Activated CD4-positive, alpha-beta T cell treated with anti-CD3 and anti-CD28 coated beads, Interleukin-2, amount 50 U/mL, for 48 hours (primary cell): ENCODE measurements at regions not wholly inside any gene's neighbourhood (a gene's known extent, or its start where the extent isn't known, plus 50 kb on each side); places are given as distances from the start of the nearest gene placed in this dataset.
"Not testable (repeated sequence)": the region's sequence is repeated elsewhere in the genome, so short reads cannot be mapped to it uniquely, and the experiment has no call there.

Experiments used
- DNase-seq, 2 experiments: peaks; one replicate each; pipeline ENCODE4 v3.0.0-alpha.2; 2020

GRCh38 chr18:42334931-42335330 is 379.9 kb downstream of the PIK3C3 start:
- DNase-seq = no peak

GRCh38 chr18:42336139-42336538 is 381.1 kb downstream of the PIK3C3 start:
- DNase-seq = no peak

GRCh38 chr18:42337337-42337736 is 382.3 kb downstream of the PIK3C3 start:
- not testable (repeated sequence) for DNase-seq

- DNase-seq = no peak
Measured at GRCh38 chr18:42338683-42339082, 383.6 kb downstream of the PIK3C3 start.

- no peak for DNase-seq
Measured at GRCh38 chr18:42339372-42339771, 384.3 kb downstream of the PIK3C3 start.

- no peak for DNase-seq
Measured at GRCh38 chr18:42340423-42341009, 385.5 kb downstream of the PIK3C3 start.

GRCh38 chr18:42341423-42341822 is 386.4 kb downstream of the PIK3C3 start:
- DNase-seq = no peak

GRCh38 chr18:42348722-42349121 is 393.7 kb downstream of the PIK3C3 start:
- DNase-seq = no peak

- no peak for DNase-seq
Measured at GRCh38 chr18:42351455-42351854, 396.4 kb downstream of the PIK3C3 start.

GRCh38 chr18:42360716-42361115 is 405.7 kb downstream of the PIK3C3 start:
- DNase-seq = no peak

GRCh38 chr18:42363446-42364441 is 408.7 kb downstream of the PIK3C3 start:
- no peak for DNase-seq

GRCh38 chr18:42364766-42365165 is 409.7 kb downstream of the PIK3C3 start:
- DNase-seq = no peak

GRCh38 chr18:42365591-42365990 is 410.6 kb downstream of the PIK3C3 start:
- DNase-seq = no peak

- DNase-seq = no peak
Measured at GRCh38 chr18:42373584-42373983, 418.6 kb downstream of the PIK3C3 start.

- DNase-seq = no peak
Measured at GRCh38 chr18:42374961-42375360, 419.9 kb downstream of the PIK3C3 start.

- not testable (repeated sequence) for DNase-seq
Measured at GRCh38 chr18:42378854-42379253, 423.8 kb downstream of the PIK3C3 start.

- DNase-seq = not testable (repeated sequence)
Measured at GRCh38 chr18:42381236-42381635, 426.2 kb downstream of the PIK3C3 start.

- no peak for DNase-seq
Measured at GRCh38 chr18:42392416-42392815, 437.4 kb downstream of the PIK3C3 start.

GRCh38 chr18:42392926-42393325 is 437.9 kb downstream of the PIK3C3 start:
- DNase-seq = no peak

- no peak for DNase-seq
Measured at GRCh38 chr18:42394238-42394637, 439.2 kb downstream of the PIK3C3 start.

GRCh38 chr18:42401131-42401673 is 446.2 kb downstream of the PIK3C3 start:
- no peak for DNase-seq

- no peak for DNase-seq
Measured at GRCh38 chr18:42404151-42404550, 449.1 kb downstream of the PIK3C3 start.

- no peak for DNase-seq
Measured at GRCh38 chr18:42409005-42409404, 454.0 kb downstream of the PIK3C3 start.

- DNase-seq = no peak
Measured at GRCh38 chr18:42412281-42412680, 457.2 kb downstream of the PIK3C3 start.
